GM18517 (cell line): ENCODE measurements at regions not wholly inside any gene's neighbourhood (a gene's known extent, or its start where the extent isn't known, plus 50 kb on each side); places are given as distances from the start of the nearest gene placed in this dataset.

ENCODE experiments used
- ATAC-seq: cut with Tn5 transposase; IDR thresholded peaks from one replicate; pipeline ENCODE4 v1.9.1; 2021; ENCODE audit warnings: mild to moderate bottlenecking, moderate library complexity; ENCODE audit not compliant: unreplicated experiment

DNA sequence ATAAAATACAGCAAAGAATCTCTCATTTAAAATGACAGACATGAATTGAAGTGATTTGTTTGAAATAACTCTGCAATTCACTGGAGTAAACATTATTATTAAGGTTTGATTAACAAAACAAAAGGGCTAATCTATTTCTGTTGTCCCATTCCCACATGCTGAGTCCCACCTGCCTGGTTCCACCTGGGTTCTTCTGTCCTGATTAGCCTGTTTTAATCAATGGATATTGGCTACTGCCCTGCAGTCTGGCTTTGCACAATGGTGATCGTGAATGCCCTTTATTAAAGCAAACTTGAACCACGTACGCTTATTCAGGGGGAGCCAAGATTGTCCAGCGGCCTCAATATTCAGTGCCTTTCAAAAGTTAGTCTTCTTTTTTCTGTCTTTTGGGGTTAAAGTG is 72.8 kb upstream of the CDH19 start:
- no peak for ATAC-seq

DNA sequence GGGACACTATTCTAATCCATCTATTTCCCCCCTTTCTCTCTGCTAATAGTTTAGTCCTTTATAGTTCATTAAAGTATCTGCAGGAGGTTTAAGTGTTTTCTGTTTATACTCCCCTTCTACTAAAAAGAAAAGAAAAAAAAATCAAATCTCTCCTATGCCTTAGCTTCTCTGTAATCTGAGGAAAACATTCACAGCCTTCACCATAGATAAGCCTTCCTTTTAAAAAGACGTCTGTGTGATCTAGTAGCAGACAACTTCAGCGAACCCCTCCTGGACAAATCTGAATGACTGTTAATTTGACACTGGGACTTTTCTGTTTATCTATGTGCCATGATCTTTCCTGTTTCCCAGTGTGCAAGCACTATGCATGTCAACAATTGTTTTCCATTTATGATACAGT is 70.4 kb upstream of the CDH19 start:
- ATAC-seq = no peak

- no peak for ATAC-seq
Measured at GRCh38 chr18:66668706-66669105, 64.8 kb upstream of the CDH19 start.

- ATAC-seq = no peak
Measured at GRCh38 chr18:66662632-66663031, 58.7 kb upstream of the CDH19 start.

DNA sequence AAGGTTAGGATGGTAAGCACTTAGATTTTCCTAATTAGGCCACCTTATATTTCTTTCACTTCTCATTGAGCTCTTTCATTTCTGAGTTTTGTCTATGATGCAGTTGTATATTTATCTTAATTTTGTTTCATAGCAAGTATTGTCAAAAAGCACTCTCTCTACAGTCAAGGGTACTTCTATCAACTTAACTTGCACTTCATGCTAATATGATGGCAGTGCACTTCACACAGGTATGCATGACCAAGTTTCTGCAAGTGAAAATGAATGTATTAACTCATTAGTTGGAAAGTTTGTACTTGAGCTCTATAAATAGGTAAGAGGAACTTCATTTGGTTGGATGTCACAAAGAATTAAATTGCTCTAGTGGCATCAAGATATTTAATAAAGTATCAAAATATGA is 51.5 kb upstream of the CDH19 start:
- ATAC-seq = no peak
